HepG2 (cell line): ENCODE measurements at regions not wholly inside any gene's neighbourhood (a gene's known extent, or its start where the extent isn't known, plus 50 kb on each side); places are given as distances from the start of the nearest gene placed in this dataset.
"Not testable (repeated sequence)": the region's sequence is repeated elsewhere in the genome, so short reads cannot be mapped to it uniquely, and the experiment has no call there.

ENCODE experiments used
- CBX5 ChIP-seq: sonication (generic); formaldehyde crosslinking; IDR thresholded peaks from 2 replicates; pipeline ENCODE4 v1.4.0; 2020; ENCODE audit warnings: missing genetic modification reagents, borderline replicate concordance
- CCDC6 ChIP-seq: sonication (generic); formaldehyde crosslinking; IDR thresholded peaks from 2 replicates; pipeline ENCODE4 v1.8.1; 2022; ENCODE audit warnings: mild to moderate bottlenecking, missing genetic modification reagents, moderate library complexity
- MYC ChIP-seq: sonication (generic); formaldehyde crosslinking; IDR thresholded peaks from 2 replicates; pipeline ENCODE4 v1.9.0; 2021; ENCODE audit warnings: missing genetic modification reagents, borderline replicate concordance
- NR2F2 ChIP-seq: IDR thresholded peaks from 2 replicates; pipeline ENCODE4 v1.6.1; 2012; ENCODE audit warnings: low read depth, inconsistent platforms, borderline replicate concordance
- RXRB ChIP-seq: IDR thresholded peaks from 2 replicates; pipeline ENCODE4 v1.6.1; 2016; ENCODE audit warnings: borderline replicate concordance, missing genetic modification reagents, missing compliant biosample characterization
- SMYD3 ChIP-seq: sonication (generic); formaldehyde crosslinking; IDR thresholded peaks from 2 replicates; pipeline ENCODE4 v1.8.1; 2023; ENCODE audit warnings: mild to moderate bottlenecking, missing genetic modification reagents
- SOX6 ChIP-seq, 2 experiments: fragments of 450-650 bp in 1 of 2; sonication (generic) in 1 of 2; formaldehyde crosslinking in 1 of 2; IDR thresholded peaks; 2 replicates each; pipeline versions ENCODE4 v1.4.0 to v1.6.1; 2017 to 2020; ENCODE audit warnings: antibody characterized with exemption in 1 of 2, mild to moderate bottlenecking in 1 of 2, missing genetic modification reagents in 1 of 2
- TEAD2 ChIP-seq: sonication (generic); formaldehyde crosslinking; IDR thresholded peaks from 2 replicates; pipeline ENCODE4 v1.9.0; 2021; ENCODE audit warnings: missing genetic modification reagents
- TGIF2 ChIP-seq: IDR thresholded peaks from 2 replicates; pipeline ENCODE4 v1.6.1; 2016; ENCODE audit warnings: control low read depth, missing compliant biosample characterization
- ZBTB3 ChIP-seq: sonication (generic); formaldehyde crosslinking; IDR thresholded peaks from 2 replicates; pipeline ENCODE4 v1.4.0; 2020; ENCODE audit warnings: low read depth, mild to moderate bottlenecking, moderate library complexity, missing genetic modification reagents, borderline replicate concordance
- ZNF460 ChIP-seq: sonication (generic); formaldehyde crosslinking; IDR thresholded peaks from 2 replicates; pipeline ENCODE4 v1.5.1; 2020; ENCODE audit warnings: missing genetic modification reagents, mild to moderate bottlenecking, borderline replicate concordance
- ZNF703 ChIP-seq: sonication (generic); formaldehyde crosslinking; IDR thresholded peaks from 2 replicates; pipeline ENCODE4 v1.5.1; 2020; ENCODE audit warnings: missing genetic modification reagents, mild to moderate bottlenecking, moderate library complexity, borderline replicate concordance
- TF ChIP-seq, protein P1 (sequence below): sonication (generic); formaldehyde crosslinking; IDR thresholded peaks from 2 replicates; pipeline ENCODE4 v1.8.1; 2023; ENCODE audit warnings: mild to moderate bottlenecking, missing genetic modification reagents
- TF ChIP-seq, protein P2 (sequence below): sonication (generic); formaldehyde crosslinking; IDR thresholded peaks from 2 replicates; pipeline ENCODE4 v1.5.1; 2020; ENCODE audit warnings: mild to moderate bottlenecking, missing genetic modification reagents, borderline replicate concordance
- TF ChIP-seq, protein P3 (sequence below): sonication (generic); formaldehyde crosslinking; IDR thresholded peaks from 2 replicates; pipeline ENCODE4 v1.4.0; 2020; ENCODE audit warnings: missing genetic modification reagents
- TF ChIP-seq, protein P4 (sequence below): sonication (generic); formaldehyde crosslinking; IDR thresholded peaks from 2 replicates; pipeline ENCODE4 v1.9.0; 2021; ENCODE audit warnings: missing genetic modification reagents, borderline replicate concordance
- TF ChIP-seq, protein P5 (sequence below): sonication (generic); formaldehyde crosslinking; IDR thresholded peaks from 2 replicates; pipeline ENCODE4 v1.5.1; 2020; ENCODE audit warnings: mild to moderate bottlenecking, missing genetic modification reagents

DNA sequence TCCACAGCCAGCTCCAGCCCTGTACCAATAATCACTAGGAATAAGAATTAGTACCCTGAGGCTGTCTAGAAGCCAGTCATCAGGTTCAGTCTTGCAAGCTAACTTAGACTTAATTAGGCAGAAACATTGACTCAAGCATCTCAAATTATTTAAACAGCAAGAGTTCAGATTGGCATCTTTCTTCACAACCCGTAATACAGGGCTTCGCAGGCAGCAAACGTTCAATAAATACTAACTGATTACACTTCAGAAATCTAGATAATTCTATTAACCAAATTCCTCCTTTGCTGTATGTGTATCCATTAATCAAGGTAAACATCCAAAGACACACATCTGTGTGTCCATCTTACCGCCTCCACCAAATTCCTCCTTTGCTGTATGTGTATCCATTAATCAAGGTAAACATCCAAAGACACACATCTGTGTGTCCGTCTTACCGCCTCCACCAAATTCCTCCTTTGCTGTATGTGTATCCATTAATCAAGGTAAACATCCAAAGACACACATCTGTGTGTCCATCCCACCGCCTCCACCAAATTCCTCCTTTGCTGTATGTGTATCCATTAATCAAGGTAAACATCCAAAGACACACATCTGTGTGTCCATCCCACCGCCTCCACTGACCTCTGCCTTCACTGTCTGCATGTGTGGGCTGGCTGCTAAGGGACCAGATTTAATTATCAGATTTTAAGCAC is 158.9 kb downstream of the SUCLG1 start (continued):
- TF ChIP-seq, protein P1, sequence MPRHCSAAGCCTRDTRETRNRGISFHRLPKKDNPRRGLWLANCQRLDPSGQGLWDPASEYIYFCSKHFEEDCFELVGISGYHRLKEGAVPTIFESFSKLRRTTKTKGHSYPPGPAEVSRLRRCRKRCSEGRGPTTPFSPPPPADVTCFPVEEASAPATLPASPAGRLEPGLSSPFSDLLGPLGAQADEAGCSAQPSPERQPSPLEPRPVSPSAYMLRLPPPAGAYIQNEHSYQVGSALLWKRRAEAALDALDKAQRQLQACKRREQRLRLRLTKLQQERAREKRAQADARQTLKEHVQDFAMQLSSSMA, result 0 out of 2 replicates have a peak, but pooled peaks have one; percentile 25
- peak; percentile 83; the same call in 1 of the 2 replicates for TF ChIP-seq SMYD3 (CRISPR knock-in tag)
- peak; percentile 89 for TF ChIP-seq RXRB (CRISPR knock-in tag)
- TF ChIP-seq, protein P2, sequence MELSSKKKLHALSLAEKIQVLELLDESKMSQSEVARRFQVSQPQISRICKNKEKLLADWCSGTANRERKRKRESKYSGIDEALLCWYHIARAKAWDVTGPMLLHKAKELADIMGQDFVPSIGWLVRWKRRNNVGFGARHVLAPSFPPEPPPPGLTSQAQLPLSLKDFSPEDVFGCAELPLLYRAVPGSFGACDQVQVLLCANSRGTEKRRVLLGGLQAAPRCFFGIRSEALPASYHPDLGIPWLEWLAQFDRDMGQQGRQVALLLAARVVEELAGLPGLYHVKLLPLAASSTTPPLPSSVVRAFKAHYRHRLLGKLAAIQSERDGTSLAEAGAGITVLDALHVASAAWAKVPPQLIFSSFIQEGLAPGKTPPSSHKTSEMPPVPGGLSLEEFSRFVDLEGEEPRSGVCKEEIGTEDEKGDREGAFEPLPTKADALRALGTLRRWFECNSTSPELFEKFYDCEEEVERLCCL (CRISPR knock-in tag), result 0 out of 2 replicates have a peak, but pooled peaks have one; percentile 43
- TF ChIP-seq, protein P3, sequence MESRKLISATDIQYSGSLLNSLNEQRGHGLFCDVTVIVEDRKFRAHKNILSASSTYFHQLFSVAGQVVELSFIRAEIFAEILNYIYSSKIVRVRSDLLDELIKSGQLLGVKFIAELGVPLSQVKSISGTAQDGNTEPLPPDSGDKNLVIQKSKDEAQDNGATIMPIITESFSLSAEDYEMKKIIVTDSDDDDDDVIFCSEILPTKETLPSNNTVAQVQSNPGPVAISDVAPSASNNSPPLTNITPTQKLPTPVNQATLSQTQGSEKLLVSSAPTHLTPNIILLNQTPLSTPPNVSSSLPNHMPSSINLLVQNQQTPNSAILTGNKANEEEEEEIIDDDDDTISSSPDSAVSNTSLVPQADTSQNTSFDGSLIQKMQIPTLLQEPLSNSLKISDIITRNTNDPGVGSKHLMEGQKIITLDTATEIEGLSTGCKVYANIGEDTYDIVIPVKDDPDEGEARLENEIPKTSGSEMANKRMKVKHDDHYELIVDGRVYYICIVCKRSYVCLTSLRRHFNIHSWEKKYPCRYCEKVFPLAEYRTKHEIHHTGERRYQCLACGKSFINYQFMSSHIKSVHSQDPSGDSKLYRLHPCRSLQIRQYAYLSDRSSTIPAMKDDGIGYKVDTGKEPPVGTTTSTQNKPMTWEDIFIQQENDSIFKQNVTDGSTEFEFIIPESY (CRISPR knock-in tag), result peak; percentile 32; the same call in 1 of the 2 replicates
- peak; percentile 85 for TF ChIP-seq CCDC6
- TF ChIP-seq, protein P4, sequence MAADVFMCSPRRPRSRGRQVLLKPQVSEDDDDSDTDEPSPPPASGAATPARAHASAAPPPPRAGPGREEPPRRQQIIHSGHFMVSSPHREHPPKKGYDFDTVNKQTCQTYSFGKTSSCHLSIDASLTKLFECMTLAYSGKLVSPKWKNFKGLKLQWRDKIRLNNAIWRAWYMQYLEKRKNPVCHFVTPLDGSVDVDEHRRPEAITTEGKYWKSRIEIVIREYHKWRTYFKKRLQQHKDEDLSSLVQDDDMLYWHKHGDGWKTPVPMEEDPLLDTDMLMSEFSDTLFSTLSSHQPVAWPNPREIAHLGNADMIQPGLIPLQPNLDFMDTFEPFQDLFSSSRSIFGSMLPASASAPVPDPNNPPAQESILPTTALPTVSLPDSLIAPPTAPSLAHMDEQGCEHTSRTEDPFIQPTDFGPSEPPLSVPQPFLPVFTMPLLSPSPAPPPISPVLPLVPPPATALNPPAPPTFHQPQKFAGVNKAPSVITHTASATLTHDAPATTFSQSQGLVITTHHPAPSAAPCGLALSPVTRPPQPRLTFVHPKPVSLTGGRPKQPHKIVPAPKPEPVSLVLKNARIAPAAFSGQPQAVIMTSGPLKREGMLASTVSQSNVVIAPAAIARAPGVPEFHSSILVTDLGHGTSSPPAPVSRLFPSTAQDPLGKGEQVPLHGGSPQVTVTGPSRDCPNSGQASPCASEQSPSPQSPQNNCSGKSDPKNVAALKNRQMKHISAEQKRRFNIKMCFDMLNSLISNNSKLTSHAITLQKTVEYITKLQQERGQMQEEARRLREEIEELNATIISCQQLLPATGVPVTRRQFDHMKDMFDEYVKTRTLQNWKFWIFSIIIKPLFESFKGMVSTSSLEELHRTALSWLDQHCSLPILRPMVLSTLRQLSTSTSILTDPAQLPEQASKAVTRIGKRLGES, result 0 out of 2 replicates have a peak, but pooled peaks have one; percentile 20
- TF ChIP-seq SOX6 (IDR thresholded peaks at IDR 0.05), result not testable (repeated sequence)
- peak; percentile 96 for TF ChIP-seq SOX6 (CRISPR knock-in tag; IDR thresholded peaks at IDR 0.05)
- TF ChIP-seq NR2F2, result peak; percentile 99
- TF ChIP-seq TGIF2 (CRISPR knock-in tag), result peak; percentile 86; the same call in 1 of the 2 replicates
- TF ChIP-seq, protein P5, sequence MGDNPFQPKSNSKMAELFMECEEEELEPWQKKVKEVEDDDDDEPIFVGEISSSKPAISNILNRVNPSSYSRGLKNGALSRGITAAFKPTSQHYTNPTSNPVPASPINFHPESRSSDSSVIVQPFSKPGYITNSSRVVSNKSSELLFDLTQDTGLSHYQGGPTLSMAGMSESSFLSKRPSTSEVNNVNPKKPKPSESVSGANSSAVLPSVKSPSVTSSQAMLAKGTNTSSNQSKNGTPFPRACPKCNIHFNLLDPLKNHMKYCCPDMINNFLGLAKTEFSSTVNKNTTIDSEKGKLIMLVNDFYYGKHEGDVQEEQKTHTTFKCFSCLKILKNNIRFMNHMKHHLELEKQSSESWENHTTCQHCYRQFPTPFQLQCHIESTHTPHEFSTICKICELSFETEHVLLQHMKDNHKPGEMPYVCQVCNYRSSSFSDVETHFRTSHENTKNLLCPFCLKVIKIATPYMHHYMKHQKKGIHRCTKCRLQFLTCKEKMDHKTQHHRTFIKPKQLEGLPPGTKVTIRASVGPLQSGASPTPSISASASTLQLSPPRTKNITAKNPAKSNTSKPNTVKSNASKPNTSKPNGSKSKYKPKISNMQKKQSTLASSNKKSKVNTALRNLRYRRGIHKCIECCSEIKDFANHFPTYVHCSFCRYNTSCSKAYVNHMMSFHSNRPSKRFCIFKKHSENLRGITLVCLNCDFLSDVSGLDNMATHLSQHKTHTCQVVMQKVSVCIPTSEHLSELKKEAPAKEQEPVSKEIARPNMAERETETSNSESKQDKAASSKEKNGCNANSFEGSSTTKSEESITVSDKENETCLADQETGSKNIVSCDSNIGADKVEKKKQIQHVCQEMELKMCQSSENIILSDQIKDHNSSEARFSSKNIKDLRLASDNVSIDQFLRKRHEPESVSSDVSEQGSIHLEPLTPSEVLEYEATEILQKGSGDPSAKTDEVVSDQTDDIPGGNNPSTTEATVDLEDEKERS (CRISPR knock-in tag), result 0 out of 2 replicates have a peak, but pooled peaks have one; percentile 51
- peak; percentile 60; the same call in 1 of the 2 replicates for TF ChIP-seq MYC (CRISPR knock-in tag)
- peak; percentile 71; the same call in 1 of the 2 replicates for TF ChIP-seq CBX5 (CRISPR knock-in tag)
- TF ChIP-seq ZNF460, result peak; percentile 44; the same call in 1 of the 2 replicates
- TF ChIP-seq ZNF703 (CRISPR knock-in tag), result peak; percentile 96
- 0 out of 2 replicates have a peak, but pooled peaks have one; percentile 86 for TF ChIP-seq ZBTB3 (CRISPR knock-in tag)
- TF ChIP-seq TEAD2, result peak; percentile 78
